GM21515 (cell line): ENCODE measurements at regions not wholly inside any gene's neighbourhood (a gene's known extent, or its start where the extent isn't known, plus 50 kb on each side); places are given as distances from the start of the nearest gene placed in this dataset.
"Not testable (repeated sequence)": the region's sequence is repeated elsewhere in the genome, so short reads cannot be mapped to it uniquely, and the experiment has no call there.

Experiments used
- ATAC-seq: cut with Tn5 transposase; IDR thresholded peaks from one replicate; pipeline ENCODE4 v1.9.1; 2021; ENCODE audit not compliant: unreplicated experiment

DNA sequence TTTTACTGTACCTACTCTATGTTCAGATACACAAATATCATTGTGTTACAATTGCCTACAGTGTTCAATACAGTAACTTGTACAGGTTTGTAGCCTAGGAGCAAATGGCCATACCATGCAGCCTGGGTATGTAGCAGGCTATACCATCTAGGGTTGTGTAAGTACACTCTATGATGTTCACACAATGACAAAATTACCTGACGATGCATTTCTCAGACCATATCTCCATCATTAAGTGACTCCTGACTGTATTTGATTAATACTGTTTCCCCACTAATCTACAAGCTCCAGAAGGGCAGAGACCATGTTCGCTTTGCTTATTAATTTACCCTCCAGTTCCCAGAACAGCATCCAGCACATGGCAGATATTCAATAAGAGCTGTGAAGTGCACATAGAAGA, 372.2 kb downstream of the METTL4 start:
- ATAC-seq, result no peak

DNA sequence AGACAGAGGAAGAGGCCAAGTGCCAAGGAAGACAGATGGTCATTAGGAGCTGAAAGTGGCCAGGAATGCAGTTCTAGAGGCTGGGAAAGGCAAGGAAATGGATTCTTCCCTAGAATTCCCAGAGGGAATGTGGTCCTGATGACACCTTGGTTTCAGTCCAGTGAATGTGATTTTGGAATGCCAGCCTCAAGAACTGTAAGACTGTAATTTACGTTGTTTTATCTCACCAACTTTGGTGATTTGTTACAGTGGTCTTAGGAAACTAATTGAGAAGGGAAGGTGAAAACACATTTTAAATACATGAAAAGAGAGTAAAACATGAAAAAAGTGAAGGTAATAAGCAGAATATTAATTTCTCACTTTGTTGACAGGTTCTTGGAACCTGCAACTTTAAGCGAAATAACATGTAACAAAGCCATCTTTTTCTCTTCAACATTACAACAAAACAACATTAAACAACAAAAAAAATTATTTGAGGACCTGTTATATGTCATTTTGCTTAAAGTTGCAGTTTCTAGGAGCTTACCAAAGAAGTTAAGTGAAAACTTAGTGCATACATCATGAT, 370.2 kb downstream of the METTL4 start:
- no peak for ATAC-seq

DNA sequence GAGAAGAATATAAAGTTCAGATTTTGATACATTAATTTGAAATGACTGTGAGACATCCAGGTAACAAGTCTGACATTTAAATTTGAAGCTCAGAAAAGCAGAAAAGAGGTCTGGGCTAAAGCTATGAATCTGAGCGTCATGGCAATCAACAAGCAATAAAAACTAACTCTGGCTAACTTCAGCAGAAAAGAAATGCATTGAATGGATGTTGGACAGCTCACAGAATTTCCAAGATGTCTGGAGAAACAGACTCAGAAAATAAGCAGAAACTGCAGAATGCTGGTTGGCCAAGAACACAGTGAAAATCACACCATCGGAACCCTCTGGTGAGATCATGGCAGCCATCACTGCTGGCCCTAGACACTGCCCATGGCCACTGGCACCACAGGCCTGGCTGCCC, 366.6 kb downstream of the METTL4 start:
- ATAC-seq, result no peak

DNA sequence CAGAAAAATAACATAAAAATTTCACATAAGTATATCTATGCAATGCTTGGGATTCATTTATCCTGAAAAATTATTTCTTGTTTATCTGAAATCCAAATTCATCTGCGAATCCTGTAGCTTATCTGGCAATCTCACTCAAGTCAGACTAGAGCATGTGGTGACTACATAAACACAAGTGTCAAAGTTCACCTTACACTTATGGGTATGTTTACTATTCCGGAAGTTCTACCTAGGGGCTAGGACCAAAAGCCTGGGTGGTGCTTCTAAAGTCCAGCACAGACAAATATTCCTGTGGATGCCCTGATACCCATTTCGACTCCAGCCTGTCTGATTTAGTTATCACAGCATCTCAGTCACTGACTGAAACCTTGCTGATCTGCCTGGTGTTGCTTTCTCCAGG, 364.0 kb downstream of the METTL4 start:
- ATAC-seq, result no peak

DNA sequence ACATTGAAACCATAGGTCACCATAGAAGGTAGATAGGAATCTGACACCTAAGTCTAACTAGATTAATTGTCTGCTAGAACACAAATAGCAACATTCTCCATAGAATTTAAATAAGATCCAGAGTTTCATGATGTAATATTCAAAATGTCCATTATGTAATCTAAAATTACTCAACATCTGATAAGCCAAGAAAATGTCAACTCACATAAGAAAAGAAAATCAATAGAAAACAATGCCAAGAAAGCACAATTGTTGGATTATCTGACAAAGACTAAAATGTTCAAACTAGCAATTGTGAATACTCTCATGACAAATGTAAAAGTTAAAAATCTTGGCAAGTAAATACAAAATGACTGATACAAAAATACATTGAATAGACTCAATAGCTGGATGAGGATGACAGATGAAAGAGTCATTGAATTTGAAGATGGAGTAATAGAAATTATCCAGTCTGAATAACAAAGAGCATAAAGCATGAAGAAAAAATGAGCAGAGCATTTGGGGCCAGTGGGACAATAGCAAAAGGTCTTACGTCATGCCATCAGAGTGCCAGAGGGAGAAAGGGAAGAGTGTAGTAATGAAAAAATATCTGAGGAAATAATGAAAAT, 358.6 kb downstream of the METTL4 start:
- no peak for ATAC-seq

DNA sequence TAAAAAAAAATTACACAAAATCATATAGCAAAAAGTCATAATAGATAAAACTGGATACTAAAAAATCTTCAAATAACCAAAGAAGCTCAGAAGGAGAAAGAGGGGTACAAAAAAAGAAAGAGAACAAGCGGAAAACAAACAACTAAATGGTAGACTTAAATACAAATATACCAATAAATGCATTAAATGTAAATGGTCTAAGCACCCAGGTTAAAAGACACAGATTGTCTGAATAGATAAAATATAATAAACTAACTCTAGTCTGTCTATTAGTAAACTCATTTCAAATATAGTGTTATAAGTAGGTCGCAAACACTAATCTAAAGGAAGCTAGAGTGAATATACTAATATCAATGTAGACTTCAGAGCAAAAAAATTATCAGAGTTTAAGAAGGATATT, 357.4 kb downstream of the METTL4 start:
- no peak for ATAC-seq

DNA sequence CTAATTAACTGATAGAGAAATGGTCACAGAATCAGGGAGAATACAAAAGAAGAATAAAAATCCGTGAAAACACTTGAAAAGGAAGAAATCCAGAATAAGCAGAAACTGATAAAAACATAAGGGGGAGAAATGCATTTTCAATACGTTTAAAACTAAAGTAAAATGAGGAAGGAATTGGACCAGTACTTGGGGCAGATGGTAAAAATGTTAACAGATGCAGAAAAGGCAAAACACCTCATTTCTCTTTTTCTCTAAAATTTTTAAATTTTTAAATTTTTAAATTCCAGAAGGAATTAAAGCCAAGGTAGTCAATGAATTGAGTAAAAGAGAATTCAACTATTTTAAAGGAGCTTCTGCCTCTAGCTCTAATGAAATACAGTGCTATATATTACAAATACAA, 353.9 kb downstream of the METTL4 start:
- ATAC-seq, result no peak

DNA sequence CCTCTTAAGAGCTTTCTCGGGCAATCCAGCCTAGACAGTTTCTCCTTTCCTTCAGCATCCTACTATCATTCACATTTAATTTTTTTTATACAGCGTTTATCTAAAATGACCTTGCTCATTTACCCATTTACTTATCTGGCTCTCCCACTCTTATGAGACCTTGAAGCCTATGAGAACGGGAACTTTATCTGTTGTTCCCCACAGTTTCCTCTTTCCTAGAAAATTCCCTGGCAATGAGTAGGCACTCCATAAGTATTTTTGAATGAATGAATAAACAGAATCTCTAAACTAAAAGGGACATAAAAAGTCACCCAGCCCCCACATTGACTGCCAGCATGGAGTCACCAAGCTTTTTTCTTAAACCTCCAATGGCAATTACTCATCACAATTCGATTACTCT, 353.2 kb downstream of the METTL4 start:
- ATAC-seq, result no peak

DNA sequence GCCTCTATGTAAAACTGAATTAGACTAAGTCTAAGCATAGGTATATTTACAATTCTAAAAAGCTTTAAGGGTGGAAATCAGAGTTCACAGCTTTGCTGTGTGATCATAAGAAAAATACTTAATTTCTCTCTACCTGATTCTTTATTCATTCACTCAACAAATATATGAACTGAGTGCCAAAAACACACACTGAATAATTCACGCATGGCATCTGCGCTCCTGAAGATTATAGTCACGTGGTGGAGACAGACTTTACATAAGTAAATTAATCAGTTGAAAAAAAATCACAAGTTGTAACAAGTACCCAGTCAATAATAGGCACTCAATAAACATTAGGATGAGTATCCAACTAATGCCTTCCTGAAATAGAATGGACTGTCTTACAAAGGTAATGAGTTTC, 351.6 kb downstream of the METTL4 start:
- ATAC-seq, result no peak

DNA sequence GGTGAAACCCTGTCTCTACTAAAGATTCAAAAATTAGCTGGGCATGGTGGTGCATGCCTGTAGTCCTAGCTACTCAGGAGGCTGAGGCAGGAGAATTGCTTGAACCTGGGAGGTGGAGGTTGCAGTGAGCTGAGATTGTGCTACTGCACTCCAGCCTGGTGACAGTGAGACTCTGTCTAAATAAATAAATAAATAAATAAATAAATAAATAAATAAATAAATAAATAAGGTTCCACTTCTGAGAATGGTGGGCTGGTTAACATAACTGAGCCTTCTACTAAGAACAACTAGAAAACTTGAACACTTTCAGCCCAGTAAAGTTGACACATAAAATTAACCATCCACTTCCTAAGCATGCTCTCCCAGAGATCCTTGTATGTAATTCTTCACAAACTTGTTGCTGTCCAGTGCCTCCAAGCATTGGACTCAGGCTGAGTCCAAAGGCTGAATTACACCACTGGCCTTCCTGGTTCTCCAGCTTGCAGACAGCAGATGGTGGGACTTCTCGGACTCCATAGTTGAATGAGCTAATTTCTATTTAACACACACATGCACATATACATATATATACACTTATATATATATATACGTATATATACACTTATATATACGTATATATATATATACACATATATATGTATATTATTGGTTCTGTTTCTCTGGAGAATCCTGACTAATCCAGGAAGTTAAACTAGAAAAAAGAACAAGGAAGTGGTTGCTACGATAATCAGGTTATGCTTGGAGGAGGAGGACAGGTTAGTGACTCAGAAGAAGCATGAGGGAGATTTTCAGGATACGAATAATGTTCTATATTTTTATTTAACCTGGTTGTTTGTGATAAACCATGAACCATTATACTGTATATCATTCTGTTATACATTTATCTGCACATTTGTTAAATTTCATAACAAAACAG, 348.8 kb downstream of the METTL4 start:
- no peak for ATAC-seq

DNA sequence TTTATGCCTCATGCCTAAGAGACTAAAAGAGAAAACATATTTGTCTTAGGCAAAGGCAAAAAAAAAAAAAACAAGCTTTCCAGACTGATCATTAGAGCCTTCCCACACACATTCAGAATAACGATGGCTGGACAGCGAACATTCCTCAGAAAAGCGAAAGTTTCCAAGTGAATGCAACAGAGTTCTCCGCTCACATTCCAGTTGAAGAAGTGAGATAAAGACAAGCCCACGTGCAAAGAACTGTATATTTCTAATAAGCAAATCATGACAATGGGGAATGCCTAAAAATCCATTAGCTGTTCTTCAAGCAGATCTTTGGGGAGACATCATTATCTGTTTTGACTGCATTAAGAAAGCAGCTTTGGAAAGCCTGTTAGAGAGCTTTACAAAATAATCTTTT, 347.9 kb downstream of the METTL4 start:
- no peak for ATAC-seq

DNA sequence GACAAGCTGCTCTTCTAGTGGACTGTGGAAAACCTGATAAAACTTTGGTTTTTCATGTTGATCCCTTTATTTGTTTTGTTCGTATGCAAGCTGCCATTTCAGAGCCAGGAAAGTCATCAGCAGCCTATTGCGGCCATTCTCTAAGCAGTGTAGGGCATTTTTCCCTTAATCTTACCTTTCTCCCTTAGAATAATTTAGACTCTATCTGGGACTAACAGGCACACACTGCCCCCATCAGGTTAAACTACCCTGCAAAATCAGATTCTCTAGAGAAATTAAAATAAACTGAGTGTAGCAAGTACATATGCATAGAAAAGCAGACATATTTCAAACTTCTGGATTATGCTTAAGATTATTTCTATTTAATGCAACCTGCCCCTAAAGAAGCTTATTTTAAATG, 347.5 kb downstream of the METTL4 start:
- no peak for ATAC-seq

DNA sequence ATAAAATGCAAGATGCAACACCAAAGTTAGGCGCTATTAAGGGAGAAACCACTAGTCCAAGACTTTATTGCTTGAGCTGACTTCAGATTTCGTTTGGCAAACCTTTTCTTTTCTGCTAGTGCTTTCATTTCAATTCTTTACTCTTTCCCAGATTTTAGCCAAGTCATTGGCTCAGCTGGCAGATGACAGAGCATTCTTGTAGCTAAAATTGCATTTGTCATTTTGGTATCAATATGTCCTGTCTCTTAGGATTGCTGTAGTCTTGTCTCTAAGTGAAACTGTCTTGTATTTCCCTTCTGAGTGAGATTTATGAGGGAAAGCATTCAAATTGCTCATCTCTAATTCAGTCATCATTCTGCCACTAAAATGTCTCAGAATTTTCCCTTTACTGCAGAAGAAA, 335.1 kb downstream of the METTL4 start:
- ATAC-seq, result no peak

DNA sequence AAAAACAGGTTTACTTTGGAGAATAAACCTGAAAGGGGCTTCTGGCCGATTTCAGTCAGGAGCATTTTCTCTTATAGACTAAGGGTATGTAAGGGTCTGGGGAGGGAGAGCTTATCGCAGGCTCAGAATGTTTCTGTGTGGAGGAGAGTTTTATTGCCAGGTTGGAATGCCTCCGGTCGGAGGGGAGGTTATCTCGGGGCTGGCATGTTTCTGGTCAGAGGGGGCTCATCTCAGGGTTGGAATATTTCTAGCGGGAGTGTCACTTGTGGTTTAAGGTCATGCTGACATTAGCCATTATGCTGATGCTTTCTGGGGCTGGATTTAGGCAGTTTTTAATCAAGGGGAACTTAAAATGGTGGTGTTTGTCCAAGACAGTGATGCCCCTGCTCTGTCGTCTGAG, 333.6 kb downstream of the METTL4 start:
- ATAC-seq, result no peak

DNA sequence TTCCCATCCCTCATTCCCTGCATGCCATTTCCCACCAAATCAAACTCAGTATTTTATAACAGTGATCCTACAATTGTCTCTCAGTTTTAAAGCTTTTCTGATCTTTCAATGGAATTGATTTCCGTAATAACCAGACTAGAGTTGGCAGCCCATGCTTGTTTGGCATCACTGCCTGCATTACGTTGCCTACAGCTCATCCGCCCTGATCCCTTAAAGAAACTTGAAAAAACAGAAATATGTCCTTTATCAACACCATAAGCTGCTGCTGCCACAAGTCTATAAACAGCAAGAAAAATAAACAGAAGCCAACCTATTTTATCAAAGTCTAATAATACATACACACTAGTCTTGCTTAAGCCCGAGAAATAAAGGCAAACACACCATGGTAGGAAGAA, 331.0 kb downstream of the METTL4 start:
- no peak for ATAC-seq

DNA sequence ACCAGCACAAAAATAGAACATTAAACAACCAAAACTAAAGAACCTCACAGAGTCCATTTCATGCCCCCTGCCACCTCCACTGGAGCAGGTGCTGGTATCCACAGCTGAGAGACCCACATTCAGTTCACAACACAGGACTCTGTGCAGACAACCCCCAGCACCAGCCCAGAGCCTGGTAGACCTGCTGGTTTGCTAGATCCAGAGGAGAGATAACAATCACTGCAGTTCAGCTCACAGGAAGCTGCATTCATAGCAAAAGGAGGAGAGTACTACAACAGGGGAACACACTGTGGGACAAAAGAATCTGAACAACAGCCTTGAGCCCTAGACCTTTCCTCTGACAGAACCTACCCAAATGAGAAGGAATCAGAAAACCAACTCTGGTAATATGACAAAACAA, 326.7 kb downstream of the METTL4 start:
- no peak for ATAC-seq

DNA sequence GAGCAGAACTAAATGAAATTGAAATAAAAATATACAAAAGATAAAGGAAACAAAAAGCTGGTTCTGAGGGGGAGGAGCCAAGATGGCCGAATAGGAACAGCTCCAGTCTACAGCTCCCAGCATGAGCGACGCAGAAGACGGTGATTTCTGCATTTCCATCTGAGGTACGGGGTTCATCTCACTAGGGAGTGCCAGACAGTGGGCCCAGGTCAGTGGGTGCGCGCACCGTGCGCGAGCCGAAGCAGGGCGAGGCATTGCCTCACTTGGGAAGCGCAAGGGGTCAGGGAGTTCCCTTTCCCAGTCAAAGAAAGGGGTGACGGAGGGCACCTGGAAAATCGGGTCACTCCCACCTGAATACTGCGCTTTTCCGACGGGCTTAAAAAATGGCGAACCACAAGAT, 324.2 kb downstream of the METTL4 start:
- not testable (repeated sequence) for ATAC-seq

DNA sequence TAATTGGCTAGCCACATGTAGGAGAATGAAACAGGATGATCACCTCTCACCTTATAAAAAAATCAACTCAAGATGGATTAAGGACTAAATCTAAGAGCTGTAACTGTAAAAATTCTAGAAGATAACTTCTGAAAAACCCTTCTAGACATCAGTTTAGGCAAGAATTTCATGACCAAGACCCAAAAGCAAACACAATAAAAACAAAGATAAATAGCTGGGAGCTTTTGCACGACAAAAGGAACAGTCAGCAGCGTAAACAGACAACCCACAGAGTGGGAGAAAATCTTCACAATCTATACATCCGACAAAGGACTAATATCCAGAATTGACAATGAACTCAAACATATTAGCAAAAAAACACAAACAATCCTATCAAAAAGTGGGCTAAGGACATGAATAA, 316.3 kb downstream of the METTL4 start:
- no peak for ATAC-seq

DNA sequence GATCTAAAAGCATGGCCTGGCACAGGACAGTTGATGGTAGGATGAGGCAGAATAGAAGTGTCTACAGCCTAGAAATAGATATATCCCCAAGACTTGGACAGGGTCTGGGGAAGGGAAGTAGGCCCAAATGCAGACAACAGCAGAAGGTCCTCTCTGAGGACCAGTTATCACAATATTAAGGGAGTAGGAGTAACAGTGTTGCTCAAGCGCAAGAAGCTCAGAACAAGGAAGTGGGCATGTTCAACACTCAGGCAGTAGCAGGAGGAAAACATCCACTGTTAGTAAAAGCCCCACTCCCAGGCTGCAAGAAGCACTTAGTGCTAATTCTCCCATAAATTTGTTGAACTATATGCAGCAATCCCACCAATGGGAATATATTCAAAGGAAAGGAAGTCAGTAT, 314.7 kb downstream of the METTL4 start:
- no peak for ATAC-seq

DNA sequence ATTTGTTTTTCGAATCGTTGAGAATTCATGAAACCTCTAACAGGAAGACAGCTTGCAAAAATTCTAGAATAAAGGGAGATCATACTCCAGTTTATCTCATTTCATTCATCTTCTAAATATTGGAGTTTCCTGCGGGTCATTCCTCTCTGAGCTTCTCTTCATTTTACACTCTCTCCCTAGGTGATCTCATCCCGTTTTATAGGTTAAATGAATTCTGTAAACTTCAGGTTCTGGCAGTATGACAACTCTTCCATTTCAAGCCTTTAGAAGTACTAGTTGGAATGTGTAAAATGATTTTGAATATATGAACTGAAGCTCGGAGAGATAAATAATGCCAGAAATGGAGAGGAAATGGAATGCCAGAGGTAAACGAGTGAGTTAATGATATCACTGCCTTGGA, 312.4 kb downstream of the METTL4 start:
- no peak for ATAC-seq

DNA sequence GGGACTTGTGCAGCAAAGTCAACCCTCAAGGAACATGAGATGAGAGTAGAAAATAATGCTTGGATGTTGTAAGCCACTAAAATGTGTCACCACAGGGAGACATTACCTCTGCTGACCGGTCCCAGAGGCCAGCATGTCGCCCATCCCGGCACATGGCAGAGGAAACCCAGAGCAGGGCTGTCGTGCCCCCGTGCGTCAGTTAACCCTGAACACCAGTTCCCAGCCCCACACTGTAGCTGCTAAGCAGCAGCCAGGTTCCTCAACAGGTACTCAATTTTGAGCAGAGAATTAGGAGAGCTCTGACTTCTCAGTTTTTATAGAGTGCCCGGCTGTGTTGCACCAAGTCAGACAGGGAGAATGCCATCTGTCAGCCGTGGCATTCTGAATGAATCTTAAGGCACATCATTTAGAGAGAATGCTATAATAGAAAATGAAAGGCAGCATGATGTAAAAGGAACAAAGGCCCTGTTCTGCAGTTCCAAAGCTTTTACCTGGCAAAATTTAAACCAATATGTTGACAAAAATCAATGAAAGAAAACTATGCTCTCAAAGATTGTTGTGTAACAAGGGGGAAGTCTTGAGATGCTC, 307.9 kb downstream of the METTL4 start:
- ATAC-seq, result no peak

DNA sequence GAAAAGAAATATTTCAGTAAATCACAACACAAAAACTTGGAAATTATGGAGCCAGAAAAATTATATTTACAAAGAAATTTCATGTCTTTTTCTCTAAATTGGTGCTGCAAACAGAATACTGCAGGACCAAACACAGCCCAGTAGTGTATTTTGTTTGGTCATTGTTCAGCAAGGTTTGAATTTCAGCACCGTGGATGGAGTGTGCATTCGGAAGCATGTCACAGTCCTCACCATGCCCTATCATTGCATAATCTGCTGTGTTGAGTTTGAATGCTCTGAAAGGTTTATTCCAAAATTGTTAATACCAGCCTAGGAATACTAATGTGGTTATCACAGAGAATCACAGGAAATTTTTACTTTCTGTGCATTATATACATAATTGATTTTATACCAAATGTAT, 296.7 kb downstream of the METTL4 start:
- ATAC-seq, result no peak
